ENCODE measurements at regions not wholly inside any gene's neighbourhood (a gene's known extent, or its start where the extent isn't known, plus 50 kb on each side); places are given as distances from the start of the nearest gene placed in this dataset.

- TF ChIP-seq CTCF (IDR thresholded peaks at IDR 0.05; ENCODE audit: poor library complexity, severe bottlenecking) (no peak), POLR2AphosphoS5 (IDR thresholded peaks at IDR 0.05) (no peak), TAF1 (IDR thresholded peaks at IDR 0.05; ENCODE audit: low read depth) (no peak), EP300 (conservative IDR thresholded peaks at IDR 0.05; ENCODE audit: poor library complexity, severe bottlenecking) (no peak), REST (IDR thresholded peaks at IDR 0.05; ENCODE audit: borderline replicate concordance) (no peak)
These were observed 57.3 kb upstream of the SMIM30 start for GRCh38 chr7:113175525-113176104.
